ENCODE measurements at regions not wholly inside any gene's neighbourhood (a gene's known extent, or its start where the extent isn't known, plus 50 kb on each side); places are given as distances from the start of the nearest gene placed in this dataset.
"Not testable (repeated sequence)": the region's sequence is repeated elsewhere in the genome, so short reads cannot be mapped to it uniquely, and the experiment has no call there.

DNA sequence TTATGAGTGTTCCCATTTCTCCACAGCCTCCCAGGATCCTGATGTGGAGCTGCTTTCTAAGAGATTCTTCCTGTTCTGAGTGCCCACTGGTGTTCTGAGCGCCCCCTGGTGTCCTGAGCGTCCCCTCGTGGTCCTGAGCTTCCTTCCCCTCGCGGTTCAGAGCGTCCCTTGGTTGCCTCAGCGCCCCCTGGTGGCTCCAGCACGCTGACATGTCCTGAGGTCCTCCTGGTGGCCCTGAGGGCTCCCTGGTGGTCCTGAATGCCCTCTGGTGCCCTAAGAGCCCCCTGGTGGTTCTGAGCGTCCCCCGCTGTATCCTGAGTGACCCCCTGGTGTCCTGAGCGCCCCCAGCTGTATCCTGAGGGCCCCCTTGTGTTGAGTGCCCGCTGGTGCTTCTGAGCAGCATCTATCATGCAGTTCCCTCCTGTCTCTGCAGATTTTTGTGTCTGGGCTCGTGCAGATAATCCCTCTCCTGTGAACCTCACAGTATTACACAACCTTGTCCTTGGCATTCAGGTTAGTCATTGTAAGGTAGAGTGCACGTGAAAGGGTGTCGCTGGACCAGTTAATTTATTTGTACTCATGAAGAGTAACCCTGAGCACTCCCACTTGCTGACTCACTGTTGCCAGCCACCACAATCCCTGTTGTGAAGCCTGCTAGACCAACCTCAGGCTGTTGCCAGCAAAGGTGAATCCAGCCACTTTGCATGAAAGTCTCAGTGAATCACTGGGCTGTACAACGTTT, 1214.9 kb downstream of the TMEM121 start:
- H3K36me3 ChIP-seq; H3K27me3 ChIP-seq; H3K27ac ChIP-seq; H3K9me3 ChIP-seq; H3K4me1 ChIP-seq; intact Hi-C loops (cut with DNase I); DNase-seq; H3K4me3 ChIP-seq: not testable (repeated sequence)
- WGBS, 2 donors: 47% methylated on average over 5 of the region's 16 CpGs; no CpG with 5 or more reads in 1 of the 2 donors
- TF ChIP-seq CTCF (IDR thresholded peaks at IDR 0.05): peak in 2 of 6 experiments; percentile 27 to 53

DNA sequence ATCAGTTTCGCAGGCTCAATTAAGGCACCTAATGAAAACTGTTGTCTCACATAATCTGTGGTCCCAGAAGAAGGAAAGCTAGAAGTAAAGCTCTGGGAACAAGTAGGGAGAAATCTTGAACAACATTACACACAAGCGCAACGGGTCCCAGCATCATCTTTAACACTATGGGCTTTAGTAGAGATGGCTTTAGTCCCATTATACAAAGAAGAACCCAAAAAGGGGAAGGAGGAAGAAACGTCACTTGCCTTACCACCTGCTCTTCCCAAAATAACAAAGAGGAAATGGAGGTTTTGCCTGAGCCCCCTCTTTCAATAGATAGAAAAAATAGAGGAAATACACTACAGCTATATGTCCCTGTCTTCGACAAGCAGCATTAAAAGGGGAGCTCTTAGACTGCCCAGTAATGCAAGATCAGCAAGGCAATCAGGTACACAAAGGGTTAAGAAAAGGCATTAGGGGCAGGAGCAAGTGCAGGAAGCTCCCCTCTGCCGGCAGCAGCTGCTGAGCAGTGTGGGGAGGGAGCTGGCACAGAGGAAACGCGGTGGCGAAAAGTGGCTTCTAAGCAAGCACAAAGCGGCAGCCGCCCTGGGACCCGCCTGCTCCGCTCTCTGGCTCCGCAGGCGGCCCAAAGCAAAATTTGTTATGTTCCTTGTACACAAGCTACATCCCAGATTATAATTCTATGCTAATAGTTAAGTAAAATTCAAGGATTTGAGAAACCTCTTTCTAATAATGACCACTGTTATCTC, 1218.8 kb downstream of the TMEM121 start:
- H3K36me3 ChIP-seq; H3K27ac ChIP-seq; intact Hi-C loops (cut with DNase I); H3K9me3 ChIP-seq; DNase-seq; H3K4me3 ChIP-seq; H3K27me3 ChIP-seq; H3K4me1 ChIP-seq: not testable (repeated sequence)
- WGBS, 2 donors: 28 to 47% methylated on average over 3 to 13 of the region's 15 CpGs

GRCh38 chr14:106750089-106750488, 1223.7 kb downstream of the TMEM121 start:
- WGBS, 2 donors: no CpG with 5 or more reads among the region's 3 CpGs
- H3K27me3 ChIP-seq; H3K27ac ChIP-seq; intact Hi-C loops (cut with DNase I); H3K4me3 ChIP-seq; H3K9me3 ChIP-seq; H3K36me3 ChIP-seq; H3K4me1 ChIP-seq; DNase-seq: not testable (repeated sequence)

DNA sequence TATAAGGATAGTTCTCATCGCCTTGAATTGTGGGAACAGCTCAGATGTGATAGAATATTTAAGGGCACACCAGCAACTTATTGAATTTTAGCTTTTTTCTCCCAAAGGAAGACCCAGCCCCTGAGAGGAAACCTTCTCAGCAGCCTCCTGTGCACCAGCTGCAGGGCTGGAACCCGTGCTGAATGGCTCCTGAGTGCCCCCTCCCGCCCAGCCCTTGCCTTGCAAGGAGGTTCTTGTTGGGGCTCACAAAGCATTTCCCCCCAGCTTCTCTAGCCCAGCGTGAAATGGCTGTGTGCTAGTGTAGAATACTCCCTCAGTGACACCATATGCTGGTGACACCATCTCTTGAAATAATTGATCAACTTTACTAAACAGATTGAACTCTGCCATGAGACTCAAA, 1227.4 kb downstream of the TMEM121 start:
- H3K27me3 ChIP-seq; intact Hi-C loops (cut with DNase I); DNase-seq; H3K9me3 ChIP-seq; H3K27ac ChIP-seq; H3K4me1 ChIP-seq; H3K36me3 ChIP-seq; H3K4me3 ChIP-seq: not testable (repeated sequence)
- WGBS, 2 donors: 33% methylated on average over 1 of the region's 4 CpGs; no CpG with 5 or more reads in 1 of the 2 donors

DNA sequence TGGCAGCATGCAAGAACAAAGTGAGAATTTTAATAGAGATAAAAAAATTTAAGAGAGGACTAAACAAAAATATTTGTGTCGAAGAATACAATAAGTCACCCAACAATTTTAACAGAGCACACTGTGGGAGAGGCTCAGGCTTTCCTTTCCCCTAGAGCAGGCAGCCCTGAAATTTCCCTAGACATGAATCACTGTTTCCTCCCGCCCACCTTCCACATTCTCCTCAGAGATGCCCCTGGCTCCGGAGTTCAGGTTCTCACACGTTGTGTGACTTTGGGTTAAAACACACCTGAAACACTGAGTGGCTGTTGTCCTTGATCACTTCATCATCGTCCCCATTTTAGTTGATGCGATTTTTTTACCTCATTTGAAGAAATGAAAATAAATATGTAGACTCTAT, 1231.1 kb downstream of the TMEM121 start:
- H3K27ac ChIP-seq: not testable (repeated sequence)

GRCh38 chr14:106761886-106762816, 1235.8 kb downstream of the TMEM121 start:
- H3K9me3 ChIP-seq; H3K4me3 ChIP-seq; H3K27me3 ChIP-seq; intact Hi-C loops (cut with DNase I); H3K27ac ChIP-seq; H3K4me1 ChIP-seq; H3K36me3 ChIP-seq; DNase-seq: not testable (repeated sequence)
- WGBS, 2 donors: 72 to 90% methylated on average over 2 to 4 of the region's 15 CpGs

More for the DNA sequence above, 1231.1 kb downstream of the TMEM121 start:
- H3K9me3 ChIP-seq; DNase-seq; H3K36me3 ChIP-seq; intact Hi-C loops (cut with DNase I); H3K4me1 ChIP-seq; H3K4me3 ChIP-seq; H3K27me3 ChIP-seq: not testable (repeated sequence)
- 18 to 40% methylated on average over 4 to 6 of the region's 6 CpGs for WGBS, 2 donors

GRCh38 chr14:106764968-106765369, 1238.6 kb downstream of the TMEM121 start:
- intact Hi-C loops (cut with DNase I); DNase-seq: not testable (repeated sequence)
- WGBS, 2 donors: 16 to 24% methylated on average over 9 to 11 of the region's 11 CpGs

More at GRCh38 chr14:106764968-106765369, 1238.6 kb downstream of the TMEM121 start:
- TF ChIP-seq CTCF (IDR thresholded peaks at IDR 0.05): peak in 4 of 6 experiments; percentile 29 to 56 (median 32)
- H3K36me3 ChIP-seq, H3K27ac ChIP-seq, H3K9me3 ChIP-seq, H3K4me3 ChIP-seq, H3K27me3 ChIP-seq, H3K4me1 ChIP-seq: not testable (repeated sequence)
